ENCODE measurements at regions not wholly inside any gene's neighbourhood (a gene's known extent, or its start where the extent isn't known, plus 50 kb on each side); places are given as distances from the start of the nearest gene placed in this dataset.

- TF ChIP-seq FOXP2 (optimal IDR thresholded peaks at IDR 0.05; ENCODE audit: borderline replicate concordance, extremely low read depth, extremely low read length, insufficient read depth) (no peak), REST (IDR thresholded peaks at IDR 0.05; ENCODE audit: insufficient read depth in 1 of 2, low read depth in 2 of 2, low read length in 2 of 2) (no peak), SIN3A (IDR thresholded peaks at IDR 0.05; ENCODE audit: borderline replicate concordance, insufficient read depth, low read length) (no peak), TAF1 (IDR thresholded peaks at IDR 0.05; ENCODE audit: borderline replicate concordance, insufficient read depth, low read length) (no peak), POLR2AphosphoS5 (IDR thresholded peaks at IDR 0.05; ENCODE audit: low read depth, low read length) (no peak)
Measured at GRCh38 chr15:95929232-95929846, 401.2 kb upstream of the NR2F2 start.

GRCh38 chr15:95930659-95931375 lies 399.7 kb upstream of the NR2F2 start:
- no peak for TF ChIP-seq SIN3A (IDR thresholded peaks at IDR 0.05; ENCODE audit: borderline replicate concordance, insufficient read depth, low read length)
- TF ChIP-seq REST (IDR thresholded peaks at IDR 0.05; ENCODE audit: insufficient read depth in 1 of 2, low read depth in 2 of 2, low read length in 2 of 2), result no peak
- TF ChIP-seq TAF1 (IDR thresholded peaks at IDR 0.05; ENCODE audit: borderline replicate concordance, insufficient read depth, low read length), result no peak
- no peak for TF ChIP-seq FOXP2 (optimal IDR thresholded peaks at IDR 0.05; ENCODE audit: borderline replicate concordance, extremely low read depth, extremely low read length, insufficient read depth)
- TF ChIP-seq POLR2AphosphoS5 (IDR thresholded peaks at IDR 0.05; ENCODE audit: low read depth, low read length), result no peak

- no peak for TF ChIP-seq FOXP2 (optimal IDR thresholded peaks at IDR 0.05; ENCODE audit: borderline replicate concordance, extremely low read depth, extremely low read length, insufficient read depth)
- TF ChIP-seq POLR2AphosphoS5 (IDR thresholded peaks at IDR 0.05; ENCODE audit: low read depth, low read length), result no peak
- TF ChIP-seq REST (IDR thresholded peaks at IDR 0.05; ENCODE audit: insufficient read depth in 1 of 2, low read depth in 2 of 2, low read length in 2 of 2), result no peak
- no peak for TF ChIP-seq TAF1 (IDR thresholded peaks at IDR 0.05; ENCODE audit: borderline replicate concordance, insufficient read depth, low read length)
- TF ChIP-seq SIN3A (IDR thresholded peaks at IDR 0.05; ENCODE audit: borderline replicate concordance, insufficient read depth, low read length), result no peak
Measured at GRCh38 chr15:95931619-95932018, 398.9 kb upstream of the NR2F2 start.

GRCh38 chr15:95932141-95932540 lies 398.4 kb upstream of the NR2F2 start:
- TF ChIP-seq TAF1 (IDR thresholded peaks at IDR 0.05; ENCODE audit: borderline replicate concordance, insufficient read depth, low read length) (no peak), REST (IDR thresholded peaks at IDR 0.05; ENCODE audit: insufficient read depth in 1 of 2, low read depth in 2 of 2, low read length in 2 of 2) (no peak), POLR2AphosphoS5 (IDR thresholded peaks at IDR 0.05; ENCODE audit: low read depth, low read length) (no peak), FOXP2 (optimal IDR thresholded peaks at IDR 0.05; ENCODE audit: borderline replicate concordance, extremely low read depth, extremely low read length, insufficient read depth) (no peak), SIN3A (IDR thresholded peaks at IDR 0.05; ENCODE audit: borderline replicate concordance, insufficient read depth, low read length) (no peak)

All from PFSK-1 (cell line).